GM18909 (cell line): ENCODE measurements at regions not wholly inside any gene's neighbourhood (a gene's known extent, or its start where the extent isn't known, plus 50 kb on each side); places are given as distances from the start of the nearest gene placed in this dataset.
"Not testable (repeated sequence)": the region's sequence is repeated elsewhere in the genome, so short reads cannot be mapped to it uniquely, and the experiment has no call there.

Source experiments
- ATAC-seq: cut with Tn5 transposase; IDR thresholded peaks from one replicate; pipeline ENCODE4 v1.9.1; 2021; ENCODE audit warnings: mild to moderate bottlenecking; ENCODE audit not compliant: unreplicated experiment, poor library complexity

DNA sequence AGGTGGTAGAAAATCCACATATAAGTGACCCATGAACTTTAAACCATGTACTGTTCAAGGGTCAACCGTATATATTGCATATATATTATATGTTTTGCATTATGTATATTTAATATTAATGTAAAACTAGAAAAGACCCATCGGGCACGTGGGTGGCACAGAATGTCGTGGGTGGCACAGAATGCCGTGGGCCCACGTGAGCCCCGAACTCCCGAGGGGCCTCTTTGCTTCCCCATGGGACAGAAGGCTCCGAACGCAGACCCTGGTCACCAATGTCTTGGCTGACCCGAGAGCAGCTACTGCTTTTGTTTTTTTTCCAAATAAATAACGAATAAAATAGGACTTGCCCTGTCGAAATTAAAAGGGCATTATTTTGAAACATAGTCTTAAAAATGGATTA is 415.4 kb downstream of the BRD1 start:
- ATAC-seq = no peak

- no peak for ATAC-seq
Observed at GRCh38 chr22:49411236-49411635, 416.4 kb downstream of the BRD1 start.

- no peak for ATAC-seq
Observed at GRCh38 chr22:49408102-49408836, 419.4 kb downstream of the BRD1 start.

GRCh38 chr22:49406879-49407587 is 420.6 kb downstream of the BRD1 start:
- no peak for ATAC-seq

DNA sequence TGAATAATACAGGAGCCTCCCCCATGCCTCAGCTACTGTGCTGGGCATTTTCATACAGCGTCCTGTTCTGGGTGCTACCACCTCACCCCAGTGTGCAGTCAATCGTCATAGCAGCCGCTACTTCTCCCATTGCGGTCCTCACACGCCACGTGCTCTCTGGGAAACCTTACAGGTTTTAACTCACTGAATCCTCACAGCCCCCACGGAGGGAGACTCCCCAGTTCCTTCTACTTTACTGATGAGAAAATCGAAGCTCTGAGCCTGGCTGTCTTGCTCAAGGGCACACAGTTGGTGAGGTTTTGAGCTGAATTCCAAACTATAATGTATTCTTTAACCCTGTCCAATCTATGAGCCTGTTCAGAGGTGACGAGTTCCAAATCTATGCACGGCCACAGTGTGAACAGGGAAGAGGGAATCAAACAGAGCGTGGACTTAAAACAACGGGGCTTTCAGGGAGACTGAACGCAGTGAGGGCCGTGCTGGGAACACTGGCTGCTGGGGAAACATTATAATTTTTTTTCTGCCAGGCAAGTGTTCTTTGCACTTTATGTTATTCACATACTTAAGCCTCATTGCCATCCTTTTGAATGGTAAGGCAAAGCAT is 421.5 kb downstream of the BRD1 start:
- ATAC-seq = no peak

GRCh38 chr22:49405590-49405989 is 422.1 kb downstream of the BRD1 start:
- no peak for ATAC-seq

DNA sequence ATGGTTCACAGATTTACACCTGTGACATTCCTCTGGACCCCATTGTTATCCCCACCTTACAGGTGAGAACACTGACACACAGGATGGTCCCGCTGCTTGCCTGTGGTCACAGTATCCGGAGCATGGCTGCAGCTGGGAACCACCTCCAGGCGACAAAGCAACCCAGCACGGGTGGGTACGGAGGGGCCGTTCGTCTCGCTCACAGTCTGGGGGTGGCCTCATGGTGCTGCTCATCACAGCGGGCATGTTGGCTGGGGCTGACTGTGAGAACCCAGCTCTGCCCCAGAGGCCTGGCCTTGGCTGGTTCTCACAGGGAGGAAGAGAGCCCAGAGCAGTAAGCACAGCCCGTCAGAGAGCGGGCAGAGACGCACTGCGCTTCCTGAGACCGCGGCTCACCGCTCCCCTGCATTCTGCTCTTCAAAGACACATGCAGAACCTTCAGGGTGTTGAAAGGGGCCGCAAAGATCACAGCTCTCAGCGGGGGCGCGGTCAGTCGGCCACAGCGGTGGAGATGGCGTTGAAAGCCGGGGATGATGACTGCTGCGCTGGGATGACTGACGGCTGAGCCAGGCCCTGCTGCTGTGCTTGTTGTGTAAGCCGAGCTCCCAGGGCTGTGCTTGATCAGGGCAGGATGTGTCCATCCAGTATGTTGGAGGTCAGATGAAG is 423.0 kb downstream of the BRD1 start:
- ATAC-seq = no peak

DNA sequence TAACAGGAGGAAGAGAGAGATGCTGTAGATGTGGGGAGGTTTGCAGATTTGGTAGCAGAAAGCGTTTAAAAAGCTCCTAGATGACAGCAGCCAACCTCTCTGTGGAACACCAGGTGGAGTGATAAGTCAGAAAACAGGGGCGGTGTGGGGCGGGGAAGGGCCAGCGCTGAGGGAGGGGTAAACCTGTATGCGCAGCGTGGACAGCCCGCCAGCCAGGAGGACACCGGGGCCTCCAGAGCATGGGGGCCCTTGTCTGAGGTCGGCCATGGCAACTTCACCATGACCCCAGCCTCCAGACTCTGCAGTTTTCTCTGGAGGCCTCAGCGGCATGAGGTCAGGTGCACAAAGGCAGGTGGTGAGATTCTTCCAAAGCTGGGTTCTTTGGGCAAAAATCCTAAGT is 423.7 kb downstream of the BRD1 start:
- ATAC-seq = no peak

- ATAC-seq = no peak
Observed at GRCh38 chr22:49403102-49403501, 424.6 kb downstream of the BRD1 start.

- ATAC-seq = no peak
Observed at GRCh38 chr22:49402169-49402568, 425.5 kb downstream of the BRD1 start.

- ATAC-seq = no peak
Observed at GRCh38 chr22:49400941-49401598, 426.6 kb downstream of the BRD1 start.

DNA sequence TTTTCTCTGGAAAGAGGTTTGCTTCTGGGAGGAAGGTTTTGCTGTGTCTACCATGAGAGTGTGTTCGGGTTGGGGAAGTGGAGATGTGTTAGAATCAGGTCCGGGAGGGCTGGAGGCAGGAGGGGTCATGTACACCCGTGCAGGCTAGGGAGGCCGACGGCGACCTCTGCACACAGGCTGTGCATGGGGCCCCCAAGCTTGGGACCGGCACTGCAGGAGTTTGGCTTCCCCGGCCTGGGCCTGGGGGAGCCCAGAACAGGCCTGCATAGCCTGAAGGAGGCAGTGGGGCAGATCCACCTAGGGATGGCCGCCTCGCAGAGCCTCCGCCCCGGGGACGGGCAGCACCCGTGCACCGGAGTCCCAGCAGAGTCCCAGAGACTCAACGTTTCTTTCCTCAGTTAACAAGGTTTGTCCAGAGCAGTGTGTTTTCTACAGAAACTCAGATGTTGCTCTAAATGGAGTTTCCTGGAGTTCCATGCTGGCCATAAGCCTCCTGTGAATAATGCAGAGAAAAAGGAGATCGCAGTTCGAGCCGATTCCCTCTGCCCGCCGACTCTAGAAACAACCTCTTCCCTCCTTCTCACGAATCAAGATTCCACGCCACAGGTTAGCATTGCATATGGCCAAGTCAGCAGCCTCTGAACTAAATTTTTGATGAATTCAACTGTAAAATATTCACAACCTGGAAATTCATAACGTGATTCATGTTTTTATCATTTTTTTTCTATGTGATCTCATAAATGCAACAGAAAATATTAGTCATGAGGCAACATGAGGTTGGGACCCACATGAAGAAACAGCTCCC is 427.3 kb downstream of the BRD1 start:
- no peak for ATAC-seq

GRCh38 chr22:49398646-49399045 is 429.0 kb downstream of the BRD1 start:
- no peak for ATAC-seq

GRCh38 chr22:49398115-49398514 is 429.6 kb downstream of the BRD1 start:
- no peak for ATAC-seq

DNA sequence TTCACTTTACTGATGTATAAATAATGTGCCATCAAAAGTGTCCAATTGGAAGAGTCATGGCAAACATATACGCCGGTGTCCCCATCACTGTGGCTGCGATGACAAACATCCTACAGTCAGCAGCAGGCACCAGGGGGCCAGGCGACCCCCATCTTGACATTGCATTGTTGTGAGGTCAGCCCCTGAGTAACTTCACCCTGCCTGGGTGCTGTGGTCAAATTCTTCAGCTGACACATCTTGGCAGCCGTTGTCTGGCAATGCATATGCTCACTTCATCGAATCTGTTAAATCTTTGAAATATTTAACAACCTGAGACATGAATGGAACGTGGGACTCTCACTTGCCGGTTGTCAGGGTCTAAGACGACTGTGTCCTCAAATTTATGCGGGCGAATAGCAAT is 430.9 kb downstream of the BRD1 start:
- no peak for ATAC-seq

DNA sequence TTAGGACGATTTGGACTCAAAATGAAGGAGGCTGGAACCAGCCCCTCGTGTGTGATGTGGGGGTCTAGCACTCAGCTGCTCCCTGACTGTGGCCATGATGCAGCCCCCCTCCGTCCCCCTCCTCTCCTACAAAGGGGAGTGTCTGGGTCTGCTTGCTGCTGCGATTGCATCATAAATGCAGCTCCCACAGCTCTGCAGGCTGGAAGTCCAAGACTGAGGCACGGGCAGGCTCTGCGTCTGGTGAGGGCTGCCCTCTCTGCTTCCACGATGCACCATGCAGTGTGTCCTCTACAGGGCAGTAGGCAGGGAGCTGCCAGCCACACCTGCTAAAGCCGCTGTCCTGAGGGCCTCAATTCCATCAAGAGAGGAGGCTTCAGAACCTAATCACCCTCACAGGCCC is 432.1 kb downstream of the BRD1 start:
- no peak for ATAC-seq

DNA sequence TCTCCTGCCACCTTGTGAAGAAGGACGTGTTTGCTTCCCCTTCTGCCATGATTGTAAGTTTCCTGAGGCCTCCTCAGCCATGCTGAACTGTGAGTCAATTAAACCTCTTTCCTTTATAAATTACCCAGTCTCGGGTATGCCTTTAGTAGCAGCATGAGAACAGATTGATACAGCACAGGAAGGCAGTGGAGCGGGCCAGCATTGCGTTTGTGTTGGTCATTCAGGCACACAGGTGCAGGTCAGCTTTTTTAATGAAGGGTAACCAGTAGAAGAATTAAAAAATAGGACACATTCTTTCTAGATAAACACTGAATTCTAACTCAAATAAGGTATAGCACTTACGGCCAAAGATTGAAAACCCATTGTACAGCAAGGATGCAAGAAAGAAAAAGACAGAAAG is 432.6 kb downstream of the BRD1 start:
- ATAC-seq = not testable (repeated sequence)

- ATAC-seq = no peak
Observed at GRCh38 chr22:49394116-49394785, 433.4 kb downstream of the BRD1 start.

GRCh38 chr22:49393526-49393925 is 434.1 kb downstream of the BRD1 start:
- ATAC-seq = no peak
